ENCODE measurements at regions not wholly inside any gene's neighbourhood (a gene's known extent, or its start where the extent isn't known, plus 50 kb on each side); places are given as distances from the start of the nearest gene placed in this dataset.

GRCh38 chr9:84393266-84393950, 52.9 kb upstream of the SLC28A3 start:
- no peak for DNase-seq (ENCODE audit: low read depth)

GRCh38 chr9:84394036-84394435, 53.5 kb upstream of the SLC28A3 start:
- no peak for DNase-seq (ENCODE audit: low read depth)

- DNase-seq (ENCODE audit: low read depth) = peak; percentile 29
These were observed 56.7 kb upstream of the SLC28A3 start for GRCh38 chr9:84397151-84397728.

- DNase-seq (ENCODE audit: low read depth) = no peak
These were observed 57.3 kb upstream of the SLC28A3 start for GRCh38 chr9:84397822-84398221.

GRCh38 chr9:84402517-84402916, 62.0 kb upstream of the SLC28A3 start:
- DNase-seq (ENCODE audit: low read depth) = no peak

- no peak for DNase-seq (ENCODE audit: low read depth)
These were observed 62.7 kb upstream of the SLC28A3 start for GRCh38 chr9:84403288-84403687.

GRCh38 chr9:84404095-84404686, 63.6 kb upstream of the SLC28A3 start:
- no peak for DNase-seq (ENCODE audit: low read depth)

- no peak for DNase-seq (ENCODE audit: low read depth)
These were observed 65.1 kb upstream of the SLC28A3 start for GRCh38 chr9:84405667-84406066.

GRCh38 chr9:84408416-84408815, 67.9 kb upstream of the SLC28A3 start:
- no peak for DNase-seq (ENCODE audit: low read depth)

GRCh38 chr9:84411683-84412267, 71.2 kb upstream of the SLC28A3 start:
- no peak for DNase-seq (ENCODE audit: low read depth)

- no peak for DNase-seq (ENCODE audit: low read depth)
These were observed 72.1 kb upstream of the SLC28A3 start for GRCh38 chr9:84412654-84413053.

- no peak for DNase-seq (ENCODE audit: low read depth)
These were observed 72.7 kb upstream of the SLC28A3 start for GRCh38 chr9:84413301-84413700.

- no peak for DNase-seq (ENCODE audit: low read depth)
These were observed 78.6 kb upstream of the SLC28A3 start for GRCh38 chr9:84419031-84419602.

GRCh38 chr9:84424931-84425330, 84.4 kb upstream of the SLC28A3 start:
- DNase-seq (ENCODE audit: low read depth) = no peak

GRCh38 chr9:84432746-84433145, 92.2 kb upstream of the SLC28A3 start:
- no peak for DNase-seq (ENCODE audit: low read depth)

- no peak for DNase-seq (ENCODE audit: low read depth)
These were observed 95.3 kb upstream of the SLC28A3 start for GRCh38 chr9:84435902-84436301.

- no peak for DNase-seq (ENCODE audit: low read depth)
These were observed 96.0 kb upstream of the SLC28A3 start for GRCh38 chr9:84436386-84437109.

GRCh38 chr9:84438391-84438790, 97.8 kb upstream of the SLC28A3 start:
- no peak for DNase-seq (ENCODE audit: low read depth)

GRCh38 chr9:84439250-84439649, 98.7 kb upstream of the SLC28A3 start:
- no peak for DNase-seq (ENCODE audit: low read depth)

GRCh38 chr9:84442712-84443111, 102.2 kb upstream of the SLC28A3 start:
- no peak for DNase-seq (ENCODE audit: low read depth)

GRCh38 chr9:84445737-84446136, 105.2 kb upstream of the SLC28A3 start:
- no peak for DNase-seq (ENCODE audit: low read depth)

GRCh38 chr9:84447305-84447704, 106.7 kb upstream of the SLC28A3 start:
- DNase-seq (ENCODE audit: low read depth) = no peak
